ENCODE measurements at regions not wholly inside any gene's neighbourhood (a gene's known extent, or its start where the extent isn't known, plus 50 kb on each side); places are given as distances from the start of the nearest gene placed in this dataset.

DNA sequence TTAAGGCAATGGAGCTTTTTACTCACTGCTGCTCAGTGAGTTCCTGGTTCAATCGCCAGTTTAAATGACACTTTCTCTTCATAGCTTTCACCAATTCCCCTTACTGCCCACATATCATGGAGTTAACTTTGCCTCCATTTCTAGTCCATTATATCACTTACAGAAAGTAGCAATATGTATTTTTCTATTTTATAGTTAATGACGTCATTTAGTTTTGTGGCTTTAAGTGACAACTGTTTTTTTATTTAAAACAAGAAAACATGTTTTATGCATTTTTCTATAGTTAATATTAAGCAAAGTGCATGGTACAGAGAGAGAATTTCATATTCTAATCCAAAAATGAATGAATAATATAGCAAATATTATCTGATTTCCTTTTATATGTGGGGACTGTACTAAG, 363.3 kb downstream of the CDC14C start:
- TF ChIP-seq POLR2A (IDR thresholded peaks at IDR 0.05), result no peak
- TF ChIP-seq, protein P1, sequence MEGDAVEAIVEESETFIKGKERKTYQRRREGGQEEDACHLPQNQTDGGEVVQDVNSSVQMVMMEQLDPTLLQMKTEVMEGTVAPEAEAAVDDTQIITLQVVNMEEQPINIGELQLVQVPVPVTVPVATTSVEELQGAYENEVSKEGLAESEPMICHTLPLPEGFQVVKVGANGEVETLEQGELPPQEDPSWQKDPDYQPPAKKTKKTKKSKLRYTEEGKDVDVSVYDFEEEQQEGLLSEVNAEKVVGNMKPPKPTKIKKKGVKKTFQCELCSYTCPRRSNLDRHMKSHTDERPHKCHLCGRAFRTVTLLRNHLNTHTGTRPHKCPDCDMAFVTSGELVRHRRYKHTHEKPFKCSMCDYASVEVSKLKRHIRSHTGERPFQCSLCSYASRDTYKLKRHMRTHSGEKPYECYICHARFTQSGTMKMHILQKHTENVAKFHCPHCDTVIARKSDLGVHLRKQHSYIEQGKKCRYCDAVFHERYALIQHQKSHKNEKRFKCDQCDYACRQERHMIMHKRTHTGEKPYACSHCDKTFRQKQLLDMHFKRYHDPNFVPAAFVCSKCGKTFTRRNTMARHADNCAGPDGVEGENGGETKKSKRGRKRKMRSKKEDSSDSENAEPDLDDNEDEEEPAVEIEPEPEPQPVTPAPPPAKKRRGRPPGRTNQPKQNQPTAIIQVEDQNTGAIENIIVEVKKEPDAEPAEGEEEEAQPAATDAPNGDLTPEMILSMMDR (IDR thresholded peaks at IDR 0.05), result no peak
